H1 (cell line): ENCODE measurements at regions not wholly inside any gene's neighbourhood (a gene's known extent, or its start where the extent isn't known, plus 50 kb on each side); places are given as distances from the start of the nearest gene placed in this dataset.

Source experiments
- CTCF ChIA-PET: fragments of 300-600 bp; sonication (Branson Sonifier 250); formaldehyde crosslinking; loops from one replicate; lab custom pipeline; 2021; ENCODE audit not compliant: partially characterized antibody; lab: Charles Lee
- POLR2A ChIA-PET: fragments of 300-600 bp; sonication (Branson Sonifier 250); formaldehyde crosslinking; loops from one replicate; lab custom pipeline; 2021; ENCODE audit warnings: inconsistent platforms; ENCODE audit not compliant: partially characterized antibody; lab: Charles Lee
- DNase-seq, 2 experiments: peaks; one replicate each; pipeline versions ENCODE4 v3.0.0 to v3.0.0-alpha.2; 2010 to 2022; ENCODE audit warnings: low spot score in 2 of 2, low read depth in 1 of 2, mixed read lengths in 1 of 2
- FAIRE-seq: peaks from 2 replicates; lab custom pipeline; 2011; peaks lifted over from hg19 to GRCh38; lab: Jason Lieb, UNC
- H2AFZ ChIP-seq: 2 replicates; pipeline ENCODE4 v1.8.1; 2012; ENCODE audit warnings: low read length, inconsistent platforms
- H2AK5ac ChIP-seq: 2 replicates; pipeline ENCODE4 v1.6.1; 2013; ENCODE audit warnings: low read depth, low read length
- H2BK120ac ChIP-seq: replicated peaks from 2 replicates; pipeline ENCODE3; 2013; ENCODE audit warnings: low read depth, low read length, inconsistent platforms
- H2BK12ac ChIP-seq: 2 replicates; pipeline ENCODE4 v1.6.1; 2013; ENCODE audit warnings: low read depth, low read length
- H2BK15ac ChIP-seq: 2 replicates; pipeline ENCODE4 v1.6.1; 2013; ENCODE audit warnings: low read length
- H2BK20ac ChIP-seq: 2 replicates; pipeline ENCODE4 v1.6.1; 2013; ENCODE audit warnings: low read length
- H2BK5ac ChIP-seq: 2 replicates; pipeline ENCODE4 v1.6.1; 2013; ENCODE audit warnings: low read depth, low read length
- H3K14ac ChIP-seq: 2 replicates; pipeline ENCODE4 v1.6.1; 2013; ENCODE audit warnings: inconsistent platforms; ENCODE audit not compliant: insufficient read length
- H3K18ac ChIP-seq: 2 replicates; pipeline ENCODE4 v1.6.1; 2013; ENCODE audit warnings: low read length; ENCODE audit errors: extremely low read depth
- H3K23ac ChIP-seq: 2 replicates; pipeline ENCODE4 v1.6.1; 2013; ENCODE audit warnings: inconsistent platforms; ENCODE audit not compliant: insufficient read length
- H3K23me2 ChIP-seq: 2 replicates; pipeline ENCODE4 v1.6.1; 2013; ENCODE audit warnings: low read depth, low read length
- H3K27ac ChIP-seq: 2 replicates; pipeline ENCODE4 v1.6.1; 2011; ENCODE audit warnings: low read depth, low read length, inconsistent platforms
- H3K27me3 ChIP-seq, 4 experiments: replicated peaks in 1 of 4; 1 replicate in 1 of 4; 2 replicates in 3 of 4; pipeline versions ENCODE4 v1.6.1 to v1.8.1; 2011 to 2013; ENCODE audit warnings: low read length in 3 of 4, mild to moderate bottlenecking in 3 of 4, inconsistent platforms in 2 of 4, mixed read lengths in 2 of 4, moderate library complexity in 1 of 4; ENCODE audit not compliant: control insufficient read depth in 3 of 4, insufficient read depth in 3 of 4; ENCODE audit errors: extremely low read depth in 1 of 4
- H3K36me3 ChIP-seq, 4 experiments: 2 replicates each; pipeline versions ENCODE4 v1.6.1 to v1.8.1; 2011 to 2013; ENCODE audit warnings: mild to moderate bottlenecking in 4 of 4, low read length in 3 of 4, moderate library complexity in 2 of 4, control low read depth in 1 of 4, inconsistent platforms in 1 of 4; ENCODE audit not compliant: insufficient read depth in 4 of 4, control insufficient read depth in 2 of 4
- H3K4ac ChIP-seq: replicated peaks from 2 replicates; pipeline ENCODE3; 2013; ENCODE audit warnings: low read length, low read depth, mixed read lengths, inconsistent platforms; ENCODE audit not compliant: insufficient read length
- H3K4me1 ChIP-seq, 4 experiments: replicated peaks in 1 of 4; 1 replicate in 1 of 4; 2 replicates in 3 of 4; pipeline versions ENCODE4 v1.6.1 to v1.8.1; 2011 to 2013; ENCODE audit warnings: low read length in 3 of 4, inconsistent platforms in 2 of 4, mixed read lengths in 1 of 4; ENCODE audit not compliant: insufficient read depth in 4 of 4, control insufficient read depth in 3 of 4
- H3K4me2 ChIP-seq, 2 experiments: 2 replicates each; pipeline versions ENCODE4 v1.6.1 to v1.8.1; 2011 to 2013; ENCODE audit warnings: low read depth in 2 of 2, low read length in 2 of 2, control low read depth in 1 of 2, inconsistent platforms in 1 of 2, mild to moderate bottlenecking in 1 of 2; ENCODE audit not compliant: insufficient read depth in 1 of 2
- H3K4me3 ChIP-seq, 4 experiments: fragments of 200-600, 300-600 bp in 1 of 4; sonication (generic), shearing (Covaris generic), sonication (Bioruptor Twin) in 1 of 4; 2 replicates each; pipeline versions ENCODE4 v1.5.1 to v1.8.1; 2011 to 2016; ENCODE audit warnings: low read length in 4 of 4, low read depth in 3 of 4, control low read depth in 2 of 4, inconsistent platforms in 2 of 4, mild to moderate bottlenecking in 2 of 4, mixed read lengths in 1 of 4, moderate library complexity in 1 of 4; ENCODE audit not compliant: insufficient read depth in 2 of 4; ENCODE audit errors: extremely low read depth in 1 of 4
- H3K56ac ChIP-seq: replicated peaks from 2 replicates; pipeline ENCODE3; 2013; ENCODE audit warnings: low read depth, mild to moderate bottlenecking, mixed read lengths, low read length, inconsistent platforms; ENCODE audit not compliant: insufficient read length
- H3K79me1 ChIP-seq: 2 replicates; pipeline ENCODE4 v1.6.1; 2013; ENCODE audit warnings: low read depth, low read length, control low read depth
- H3K79me2 ChIP-seq, 2 experiments: 2 replicates each; pipeline versions ENCODE4 v1.6.1 to v1.8.1; 2012 to 2013; ENCODE audit warnings: low read length in 2 of 2, mild to moderate bottlenecking in 2 of 2, inconsistent platforms in 1 of 2; ENCODE audit not compliant: insufficient read depth in 2 of 2, control insufficient read depth in 1 of 2
- H3K9ac ChIP-seq, 4 experiments: replicated peaks in 1 of 4; 1 replicate in 1 of 4; 2 replicates in 3 of 4; pipeline versions ENCODE4 v1.6.1 to v1.8.1; 2011 to 2013; ENCODE audit warnings: low read depth in 3 of 4, low read length in 3 of 4, control low read depth in 2 of 4, mild to moderate bottlenecking in 2 of 4, moderate library complexity in 2 of 4, inconsistent platforms in 1 of 4; ENCODE audit errors: extremely low read depth in 1 of 4
- H3K9me3 ChIP-seq, 2 experiments: 2 replicates each; pipeline versions ENCODE4 v1.6.1 to v1.8.1; 2012 to 2013; ENCODE audit warnings: mild to moderate bottlenecking in 2 of 2, moderate library complexity in 2 of 2, control low read depth in 1 of 2, inconsistent platforms in 1 of 2, low read depth in 1 of 2, low read length in 1 of 2, mixed read lengths in 1 of 2; ENCODE audit not compliant: insufficient read depth in 2 of 2
- H4K20me1 ChIP-seq, 2 experiments: replicated peaks in 1 of 2; 2 replicates each; pipeline versions ENCODE3 to v1.8.1; 2011 to 2013; ENCODE audit warnings: inconsistent platforms in 2 of 2, low read length in 2 of 2, mild to moderate bottlenecking in 1 of 2; ENCODE audit not compliant: insufficient read depth in 2 of 2, control insufficient read depth in 1 of 2
- H4K5ac ChIP-seq: 2 replicates; pipeline ENCODE4 v1.6.1; 2013; ENCODE audit warnings: low read length, low read depth, mixed read lengths, inconsistent platforms; ENCODE audit not compliant: insufficient read length
- H4K8ac ChIP-seq: 2 replicates; pipeline ENCODE4 v1.8.0; 2013; ENCODE audit warnings: mild to moderate bottlenecking, moderate library complexity, low read length, inconsistent platforms; ENCODE audit not compliant: insufficient read depth; ENCODE audit errors: extremely low read depth
- H4K91ac ChIP-seq: replicated peaks from 2 replicates; pipeline ENCODE3; 2013; ENCODE audit warnings: low read length, mixed read lengths, inconsistent platforms; ENCODE audit not compliant: insufficient read length
- HDAC2 ChIP-seq, 2 experiments: fragments of 300-600 bp in 1 of 2; sonication (generic) in 1 of 2; IDR thresholded peaks; 2 replicates each; pipeline ENCODE4 v1.6.1; 2011 to 2012; ENCODE audit warnings: low read depth in 2 of 2, low read length in 2 of 2, mild to moderate bottlenecking in 2 of 2, moderate library complexity in 2 of 2, borderline replicate concordance in 1 of 2, inconsistent platforms in 1 of 2
- ZNF274 ChIP-seq: IDR thresholded peaks from 2 replicates; pipeline ENCODE4 v1.7.0; 2012; ENCODE audit warnings: low read length, borderline replicate concordance; ENCODE audit errors: extremely low read depth
- WGBS, 2 experiments: shearing (Covaris generic) in 1 of 2; methylation state at CpG; one replicate each; pipeline versions ENCODE4 v1.1.6 to v1.1.7; 2013 to 2015; ENCODE audit warnings: low lambda C conversion rate in 2 of 2, mixed read lengths in 2 of 2, inconsistent platforms in 1 of 2, low coverage in 1 of 2, missing lambda C conversion rate in 1 of 2; ENCODE audit not compliant: insufficient replicate concordance in 2 of 2, insufficient coverage in 1 of 2, insufficient read length in 1 of 2; ENCODE audit errors: extremely low coverage in 1 of 2, missing lambda C conversion rate in 1 of 2; 5-methylcytosine and 5-hydroxymethylcytosine counted together

DNA sequence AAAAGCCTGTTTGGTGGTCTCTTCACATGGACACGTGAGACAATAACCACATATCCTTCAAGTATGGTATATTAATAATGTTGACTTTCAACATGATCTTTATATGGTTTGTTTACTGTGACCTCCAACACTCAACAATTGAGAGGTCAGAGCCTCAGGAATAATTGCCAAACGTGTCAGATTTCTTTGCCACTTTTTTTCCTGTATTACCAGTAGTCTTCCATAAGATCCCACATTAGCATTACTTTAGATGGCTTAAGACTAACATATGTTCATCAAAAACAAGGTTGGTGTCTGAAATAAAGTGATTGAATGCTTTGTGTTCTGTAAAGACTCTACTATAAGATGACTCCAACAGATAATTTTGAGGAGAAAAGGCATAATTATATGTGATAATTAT lies 118.7 kb upstream of the F3 start:
- Histone ChIP-seq H2AK5ac (no peak overlapping the region), H3K4ac (no peak overlapping the region), H3K14ac (no peak overlapping the region), H3K4me3 (peak overlapping the region in 1 of 4 experiments; percentile 36; a peak in 1 of 8 replicates), H2BK120ac (peak overlapping the region; percentile 35), H2BK15ac (no peak overlapping the region), H2BK5ac (peak overlapping the region; percentile 14; the same call in 1 of the 2 replicates), H3K56ac (no peak overlapping the region), H3K9me3 (no peaks in the 10 kb centered on the region), H3K27ac (peak overlapping the region; percentile 63; the same call in 1 of the 2 replicates), H4K20me1 (no peaks in the 10 kb centered on the region), H3K23ac (no peak overlapping the region), H3K36me3 (no peaks in the 10 kb centered on the region; a peak in 1 of 8 replicates), H3K4me2 (peak overlapping the region in 1 of 2 experiments; percentile 38; a peak in 1 of 4 replicates), H3K9ac (no peak overlapping the region), H2BK20ac (0 out of 2 replicates have a peak overlapping the region, but pooled peaks have one; percentile 49), H3K23me2 (no peaks in the 10 kb centered on the region; the same call in 1 of the 2 replicates), H3K79me2 (no peaks in the 10 kb centered on the region), H3K79me1 (no peaks in the 10 kb centered on the region), H3K18ac (no peak overlapping the region), H3K4me1 (peaks cover 2 to 25% (median 13%) of the 10 kb centered on the region in 4 experiments; a peak in 5 of 7 replicates), H2BK12ac (no peak overlapping the region), H2AFZ (no peak overlapping the region), H4K8ac (no peak overlapping the region), H4K91ac (no peak overlapping the region), H4K5ac (peak overlapping the region; percentile 74), H3K27me3 (no peaks in the 10 kb centered on the region)
- DNase-seq (no peak), FAIRE-seq (no peak)
- ChIA-PET CTCF (interaction anchor here (0.9 to 1.5 kb wide), 3 partner anchors 11 to 61 kb away, joined by 3 to 4 read pairs (median 4); no protein-coding TSS in a partner anchor), POLR2A (interaction anchor here (0.7 to 1.2 kb wide), 4 partner anchors 13 to 28 kb away, joined by 3 read pairs; no protein-coding TSS in a partner anchor)
- no peak for TF ChIP-seq ZNF274
- TF ChIP-seq HDAC2 (IDR thresholded peaks at IDR 0.05; ENCODE audit: borderline replicate concordance in 1 of 2, low read depth in 2 of 2, low read length in 2 of 2) = no peak
- 62% methylated on average over 2 of the region's 2 CpGs; no CpG with 5 or more reads in 1 of the 2 experiments for WGBS, 2 experiments
